Common myeloid progenitor, CD34-positive (primary cell): ENCODE measurements at regions not wholly inside any gene's neighbourhood (a gene's known extent, or its start where the extent isn't known, plus 50 kb on each side); places are given as distances from the start of the nearest gene placed in this dataset.

Source experiments
- CTCF ChIA-PET: fragments of 350-600 bp; sonication (Branson Sonifier 250); formaldehyde crosslinking; loops from one replicate; lab custom pipeline; 2021; ENCODE audit warnings: antibody characterized with exemption; lab: Charles Lee
- POLR2A ChIA-PET: fragments of 350-600 bp; sonication (Branson Sonifier 250); formaldehyde crosslinking; loops from one replicate; lab custom pipeline; 2021; ENCODE audit warnings: antibody characterized with exemption; lab: Charles Lee
- DNase-seq, 3 donors: peaks; one replicate each; pipeline versions ENCODE4 v3.0.0 to v3.0.0-alpha.2; 2013
- H3K27ac ChIP-seq, 2 experiments: 1 replicate in 1 of 2; 2 replicates in 1 of 2; pipeline ENCODE4 v1.7.0; 2013; ENCODE audit warnings: inconsistent platforms in 2 of 2, low read length in 2 of 2, mild to moderate bottlenecking in 2 of 2, low read depth in 1 of 2, moderate library complexity in 1 of 2; ENCODE audit not compliant: severe bottlenecking in 2 of 2, insufficient read depth in 1 of 2, poor library complexity in 1 of 2
- H3K27me3 ChIP-seq, 5 experiments: replicated peaks in 2 of 5; 1 replicate in 3 of 5; 2 replicates in 2 of 5; pipeline versions ENCODE4 v1.6.1 to v1.7.0; 2013; ENCODE audit warnings: low read length in 4 of 5, mild to moderate bottlenecking in 2 of 5, moderate library complexity in 2 of 5, inconsistent platforms in 1 of 5; ENCODE audit not compliant: insufficient read depth in 5 of 5, control insufficient read depth in 4 of 5
- H3K36me3 ChIP-seq, 4 experiments: 1 replicate in 2 of 4; 2 replicates in 2 of 4; pipeline versions ENCODE4 v1.6.1 to v1.7.0; 2013; ENCODE audit warnings: low read length in 3 of 4, control low read depth in 1 of 4, mild to moderate bottlenecking in 1 of 4; ENCODE audit not compliant: control insufficient read depth in 4 of 4, insufficient read depth in 4 of 4
- H3K4me1 ChIP-seq, 4 experiments: 1 replicate in 3 of 4; 2 replicates in 1 of 4; pipeline versions ENCODE4 v1.6.1 to v1.7.1; 2013; ENCODE audit warnings: low read length in 3 of 4, mild to moderate bottlenecking in 3 of 4, control low read depth in 1 of 4, inconsistent platforms in 1 of 4, moderate library complexity in 1 of 4; ENCODE audit not compliant: control insufficient read depth in 4 of 4, insufficient read depth in 4 of 4; ENCODE audit errors: control extremely low read depth in 1 of 4
- H3K4me3 ChIP-seq, 7 experiments: 1 replicate in 4 of 7; 2 replicates in 3 of 7; pipeline versions ENCODE4 v1.5.1 to v1.7.0; 2013; ENCODE audit warnings: mild to moderate bottlenecking in 7 of 7, low read length in 6 of 7, moderate library complexity in 6 of 7, inconsistent platforms in 2 of 7, low read depth in 2 of 7, control low read depth in 1 of 7; ENCODE audit not compliant: insufficient read depth in 4 of 7, control insufficient read depth in 1 of 7; ENCODE audit errors: extremely low read depth in 1 of 7
- H3K9me3 ChIP-seq, 5 experiments: 1 replicate in 4 of 5; 2 replicates in 1 of 5; pipeline versions ENCODE4 v1.6.1 to v1.7.1; 2013; ENCODE audit warnings: low read length in 4 of 5, mild to moderate bottlenecking in 2 of 5, inconsistent platforms in 1 of 5, low read depth in 1 of 5, moderate library complexity in 1 of 5; ENCODE audit not compliant: control insufficient read depth in 4 of 5, insufficient read depth in 2 of 5; ENCODE audit errors: control extremely low read depth in 1 of 5
- WGBS: methylation state at CpG from one replicate; pipeline ENCODE4 v1.1.5; 2013; ENCODE audit not compliant: insufficient coverage; 5-methylcytosine and 5-hydroxymethylcytosine counted together

- no peak overlapping the region for H3K4me3 ChIP-seq
- peaks cover 0 to 2% (median 0%) of the 10 kb centered on the region in 5 experiments for H3K9me3 ChIP-seq
- CTCF ChIA-PET: no interaction called here
- WGBS: 76% methylated on average over 3 of the region's 8 CpGs
- H3K4me1 ChIP-seq: no peaks in the 10 kb centered on the region
- H3K27me3 ChIP-seq: no peaks in the 10 kb centered on the region
- DNase-seq: no peak
- POLR2A ChIA-PET: no interaction called here
- no peak overlapping the region for H3K27ac ChIP-seq
- no peaks in the 10 kb centered on the region for H3K36me3 ChIP-seq
These were observed 498.7 kb downstream of the NXPH1 start for GRCh38 chr7:8931906-8932646.

- no peak overlapping the region for H3K4me3 ChIP-seq
- no peaks in the 10 kb centered on the region for H3K36me3 ChIP-seq
- CTCF ChIA-PET: interaction anchor here (0.9 kb wide), 1 partner anchor 11 kb away, joined by 3 read pairs; no protein-coding TSS in a partner anchor
- DNase-seq: no peak
- 100% methylated on average over 1 of the region's 2 CpGs for WGBS
- no peak overlapping the region for H3K27ac ChIP-seq
- H3K9me3 ChIP-seq: peaks cover 0 to 2% (median 0%) of the 10 kb centered on the region in 5 experiments
- no peaks in the 10 kb centered on the region for H3K27me3 ChIP-seq
- H3K4me1 ChIP-seq: no peaks in the 10 kb centered on the region
- POLR2A ChIA-PET: no interaction called here
These were observed 499.3 kb downstream of the NXPH1 start for GRCh38 chr7:8932751-8933150.

- 100% methylated on average over 2 of the region's 2 CpGs for WGBS
- DNase-seq: no peak
- ChIA-PET CTCF (interaction anchor here (0.7 kb wide), 1 partner anchor 85 kb away, joined by 3 read pairs; no protein-coding TSS in a partner anchor), POLR2A (no interaction called here)
- Histone ChIP-seq H3K27me3 (no peaks in the 10 kb centered on the region), H3K4me1 (no peaks in the 10 kb centered on the region), H3K9me3 (no peaks in the 10 kb centered on the region), H3K27ac (no peak overlapping the region), H3K36me3 (no peaks in the 10 kb centered on the region), H3K4me3 (no peak overlapping the region)
These were observed 503.8 kb downstream of the NXPH1 start for GRCh38 chr7:8937204-8937603.

DNA sequence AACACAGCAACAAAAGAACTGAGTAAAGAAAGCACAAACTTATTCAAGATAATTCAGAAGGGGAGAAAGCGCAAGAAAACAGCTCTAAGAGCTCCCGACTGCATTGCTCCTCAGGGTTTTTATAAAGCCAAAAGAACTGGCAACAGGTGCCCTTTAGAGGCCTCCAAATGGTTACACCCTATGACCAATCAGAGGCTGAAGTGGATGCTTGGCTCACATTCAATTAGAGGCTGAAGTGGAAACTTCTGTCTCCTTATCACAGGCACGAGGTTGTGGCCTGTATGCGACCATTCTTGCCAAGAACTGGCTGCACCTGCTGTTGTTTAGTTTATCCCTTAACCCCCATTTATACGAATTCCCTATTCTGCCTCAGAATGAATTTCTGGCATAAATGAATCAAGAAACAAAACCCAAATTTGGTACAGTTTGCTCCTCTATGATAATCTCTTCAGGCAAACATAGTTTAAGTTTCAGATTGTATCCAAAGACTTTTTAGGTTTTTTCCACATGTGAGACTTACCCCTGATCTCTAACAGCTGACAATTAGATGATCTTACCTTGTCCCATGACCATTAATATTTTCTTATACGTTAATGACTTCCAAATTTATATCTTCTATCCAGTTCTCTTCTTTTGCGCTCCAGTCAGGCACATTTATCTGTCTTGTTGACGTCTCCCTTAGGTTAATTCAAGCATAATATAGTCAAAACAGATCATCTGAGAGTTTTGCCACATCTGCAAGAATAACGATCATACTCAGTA lies 504.8 kb downstream of the NXPH1 start:
- WGBS: 86% methylated on average over 9 of the region's 9 CpGs
- H3K4me1 ChIP-seq: no peaks in the 10 kb centered on the region
- DNase-seq: no peak
- no peak overlapping the region for H3K27ac ChIP-seq
- CTCF ChIA-PET: interaction anchor here (0.7 kb wide), 1 partner anchor 86 kb away, joined by 3 read pairs; no protein-coding TSS in a partner anchor
- no peaks in the 10 kb centered on the region for H3K27me3 ChIP-seq
- H3K4me3 ChIP-seq: no peak overlapping the region
- POLR2A ChIA-PET: no interaction called here
- no peaks in the 10 kb centered on the region for H3K36me3 ChIP-seq
- H3K9me3 ChIP-seq: no peaks in the 10 kb centered on the region

- WGBS: 100% methylated on average over 1 of the region's 1 CpG
These were observed 506.0 kb downstream of the NXPH1 start for GRCh38 chr7:8939446-8939845.

DNA sequence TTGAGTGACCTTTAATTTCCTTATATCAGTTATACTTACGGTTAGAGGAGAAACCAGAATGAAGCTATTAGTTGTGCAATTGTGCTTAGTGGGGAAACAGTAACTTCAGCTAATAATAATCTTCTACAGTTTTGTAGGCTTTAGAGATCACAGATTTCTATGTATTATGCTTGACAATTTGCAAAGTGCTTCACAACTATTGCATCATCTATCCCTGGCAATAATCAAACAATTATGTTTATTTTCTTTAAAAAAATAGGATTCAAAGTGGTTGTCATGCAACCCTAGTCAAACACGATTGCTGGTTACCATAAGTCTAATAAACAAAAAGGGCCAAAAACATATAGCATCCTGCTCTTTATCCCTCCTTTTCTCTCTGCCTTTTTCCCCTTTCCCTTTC lies 530.3 kb downstream of the NXPH1 start:
- Histone ChIP-seq H3K27me3 (no peaks in the 10 kb centered on the region), H3K4me1 (no peaks in the 10 kb centered on the region), H3K27ac (no peak overlapping the region), H3K36me3 (no peaks in the 10 kb centered on the region), H3K9me3 (no peaks in the 10 kb centered on the region), H3K4me3 (no peak overlapping the region)
- POLR2A ChIA-PET: no interaction called here
- 100% methylated on average over 1 of the region's 2 CpGs for WGBS
- no peak for DNase-seq
- CTCF ChIA-PET: no interaction called here

More at GRCh38 chr7:8939446-8939845, 506.0 kb downstream of the NXPH1 start:
- no peaks in the 10 kb centered on the region for H3K9me3 ChIP-seq
- no peaks in the 10 kb centered on the region for H3K27me3 ChIP-seq
- no peaks in the 10 kb centered on the region for H3K4me1 ChIP-seq
- ChIA-PET CTCF (no interaction called here), POLR2A (no interaction called here)
- no peak overlapping the region for H3K4me3 ChIP-seq
- no peaks in the 10 kb centered on the region for H3K36me3 ChIP-seq
- H3K27ac ChIP-seq: no peak overlapping the region
- no peak for DNase-seq

DNA sequence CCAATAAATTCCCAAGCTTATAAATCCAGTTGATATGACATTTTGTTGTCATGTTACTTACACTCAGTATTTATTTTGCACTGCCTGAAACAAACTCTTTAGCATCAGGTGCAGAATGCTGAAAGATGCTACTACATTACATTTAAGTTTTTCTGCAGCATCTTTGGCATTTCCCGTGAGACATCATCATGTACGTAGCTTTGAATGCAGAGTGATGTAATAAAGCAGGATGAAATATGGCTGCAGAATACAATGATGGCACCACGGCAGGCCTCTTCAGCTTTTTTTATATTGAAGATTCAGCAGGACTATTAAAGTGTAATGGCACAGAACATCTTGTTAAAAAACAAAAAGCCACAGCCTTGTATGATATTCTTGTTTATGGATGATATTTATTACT lies 531.8 kb downstream of the NXPH1 start:
- CTCF ChIA-PET: no interaction called here
- no CpG with 5 or more reads among the region's 3 CpGs for WGBS

More for the DNA sequence above, 531.8 kb downstream of the NXPH1 start:
- Histone ChIP-seq H3K4me1 (no peaks in the 10 kb centered on the region), H3K27ac (no peak overlapping the region), H3K36me3 (no peaks in the 10 kb centered on the region), H3K27me3 (no peaks in the 10 kb centered on the region), H3K4me3 (no peak overlapping the region), H3K9me3 (no peaks in the 10 kb centered on the region)
- POLR2A ChIA-PET: no interaction called here
- DNase-seq: no peak
